IMR-90 (cell line): ENCODE measurements at regions not wholly inside any gene's neighbourhood (a gene's known extent, or its start where the extent isn't known, plus 50 kb on each side); places are given as distances from the start of the nearest gene placed in this dataset.

Experiments used
- CTCF ChIP-seq: conservative IDR thresholded peaks from 2 replicates; pipeline ENCODE4 v1.5.1; 2012; ENCODE audit warnings: mild to moderate bottlenecking, low read depth, low read length, improper control_type of control experiment
- MAFK ChIP-seq: IDR thresholded peaks from 2 replicates; pipeline ENCODE4 v1.6.1; 2012; ENCODE audit warnings: low read depth, low read length, improper control_type of control experiment
- POLR2A ChIP-seq: IDR thresholded peaks from 2 replicates; pipeline ENCODE4 v1.6.1; 2012; ENCODE audit warnings: mild to moderate bottlenecking, low read depth, low read length
- RFX5 ChIP-seq: IDR thresholded peaks from 2 replicates; pipeline ENCODE4 v1.8.0; 2012; ENCODE audit warnings: low read depth, mild to moderate bottlenecking, low read length, moderate library complexity
- USF2 ChIP-seq: fragments of 150-350 bp; IDR thresholded peaks from 2 replicates; pipeline ENCODE4 v1.6.1; 2017; ENCODE audit warnings: mild to moderate bottlenecking, antibody characterized with exemption, low read length, low read depth

- no peak for TF ChIP-seq CTCF
- no peak for TF ChIP-seq MAFK
- no peak for TF ChIP-seq USF2
- no peak for TF ChIP-seq POLR2A
- TF ChIP-seq RFX5, result no peak
Measured at GRCh38 chr14:57049848-57050247, 218.9 kb downstream of the EXOC5 start.
